Astrocyte (in vitro differentiated cells and primary cell): ENCODE measurements at regions not wholly inside any gene's neighbourhood (a gene's known extent, or its start where the extent isn't known, plus 50 kb on each side); places are given as distances from the start of the nearest gene placed in this dataset.

ENCODE experiments used
- DNase-seq: peaks from one replicate; pipeline ENCODE4 v3.0.0-alpha.2; 2010; ENCODE audit warnings: low read depth
- FAIRE-seq: peaks from 2 replicates; lab custom pipeline; 2011; peaks lifted over from hg19 to GRCh38; lab: Jason Lieb, UNC
- H2AFZ ChIP-seq: 2 replicates; pipeline ENCODE4 v1.6.0; 2012; ENCODE audit warnings: low read depth, low read length, inconsistent platforms
- H3K27ac ChIP-seq: 2 replicates; pipeline ENCODE4 v1.5.1; 2011; ENCODE audit warnings: low read depth, low read length, inconsistent platforms
- H3K27me3 ChIP-seq: 2 replicates; pipeline ENCODE4 v1.6.0; 2011; ENCODE audit warnings: low read length, inconsistent platforms; ENCODE audit not compliant: insufficient read depth
- H3K36me3 ChIP-seq: 2 replicates; pipeline ENCODE4 v1.5.1; 2011; ENCODE audit warnings: low read length, inconsistent platforms; ENCODE audit not compliant: insufficient read depth
- H3K4me1 ChIP-seq: 2 replicates; pipeline ENCODE4 v1.5.1; 2011; ENCODE audit warnings: low read length, inconsistent platforms; ENCODE audit not compliant: insufficient read depth
- H3K4me2 ChIP-seq: 2 replicates; pipeline ENCODE4 v1.6.0; 2012; ENCODE audit warnings: low read length, inconsistent platforms
- H3K4me3 ChIP-seq: 2 replicates; pipeline ENCODE4 v1.5.1; 2011; ENCODE audit warnings: low read depth, mild to moderate bottlenecking, low read length, inconsistent platforms; ENCODE audit not compliant: insufficient read depth
- H3K79me2 ChIP-seq: 2 replicates; pipeline ENCODE4 v1.6.0; 2012; ENCODE audit warnings: mild to moderate bottlenecking, low read length, inconsistent platforms; ENCODE audit not compliant: insufficient read depth
- H3K9ac ChIP-seq: 2 replicates; pipeline ENCODE4 v1.6.0; 2012; ENCODE audit warnings: mild to moderate bottlenecking, low read length, inconsistent platforms
- H3K9me3 ChIP-seq: 2 replicates; pipeline ENCODE4 v1.5.1; 2012; ENCODE audit warnings: low read depth, mild to moderate bottlenecking, low read length, inconsistent platforms; ENCODE audit not compliant: insufficient read depth
- H4K20me1 ChIP-seq: 2 replicates; pipeline ENCODE4 v1.6.0; 2012; ENCODE audit warnings: low read length, inconsistent platforms; ENCODE audit not compliant: insufficient read depth
- H3K27ac Mint-ChIP-seq: one replicate; pipeline ENCODE4 v1.8.0; 2021; ENCODE audit warnings: mild to moderate bottlenecking, mixed read lengths; ENCODE audit not compliant: unreplicated experiment
- H3K27me3 Mint-ChIP-seq: one replicate; pipeline ENCODE4 v1.8.0; 2021; ENCODE audit warnings: low read depth, mixed read lengths; ENCODE audit not compliant: unreplicated experiment
- H3K36me3 Mint-ChIP-seq: one replicate; pipeline ENCODE4 v1.8.0; 2021; ENCODE audit warnings: low read depth, mixed read lengths; ENCODE audit not compliant: unreplicated experiment
- H3K4me1 Mint-ChIP-seq: one replicate; pipeline ENCODE4 v1.8.0; 2021; ENCODE audit warnings: low read depth, mixed read lengths; ENCODE audit not compliant: unreplicated experiment
- H3K4me3 Mint-ChIP-seq: one replicate; pipeline ENCODE4 v1.8.0; 2021; ENCODE audit warnings: mild to moderate bottlenecking, moderate library complexity, mixed read lengths; ENCODE audit not compliant: unreplicated experiment
- H3K9me3 Mint-ChIP-seq: one replicate; pipeline ENCODE4 v1.8.0; 2021; ENCODE audit warnings: mild to moderate bottlenecking, mixed read lengths; ENCODE audit not compliant: unreplicated experiment
- CTCF ChIP-seq: IDR thresholded peaks from 2 replicates; pipeline ENCODE4 v1.5.1; 2011; ENCODE audit warnings: low read depth, mild to moderate bottlenecking, inconsistent platforms, low read length, moderate library complexity; ENCODE audit not compliant: insufficient read depth
- EZH2 ChIP-seq: IDR thresholded peaks from 2 replicates; pipeline ENCODE4 v1.6.1; 2012; ENCODE audit warnings: mild to moderate bottlenecking, low read length, inconsistent platforms; ENCODE audit not compliant: insufficient read depth

GRCh38 chr3:194058753-194059152, 77.2 kb upstream of the HES1 start:
- no peak overlapping the region for H3K9ac ChIP-seq
- no peak overlapping the region for H3K27ac Mint-ChIP-seq

GRCh38 chr3:194061421-194062030, 74.4 kb upstream of the HES1 start:
- H3K36me3 ChIP-seq = no peaks in the 10 kb centered on the region
- H3K4me1 ChIP-seq = peaks cover 4% of the 10 kb centered on the region
- no peaks in the 10 kb centered on the region for H3K9me3 ChIP-seq
- no peak overlapping the region for H3K4me3 ChIP-seq
- TF ChIP-seq EZH2 = no peak
- TF ChIP-seq CTCF = no peak
- H3K27ac ChIP-seq = no peak overlapping the region
- DNase-seq (peak; percentile 62), FAIRE-seq (no peak)
- peaks cover 3% of the 10 kb centered on the region for H3K36me3 Mint-ChIP-seq
- no peak overlapping the region for H3K27ac Mint-ChIP-seq
- H3K9me3 Mint-ChIP-seq = peaks cover 11% of the 10 kb centered on the region
- H3K4me3 Mint-ChIP-seq = no peak overlapping the region
- H3K27me3 Mint-ChIP-seq = peaks cover 76% of the 10 kb centered on the region
- H3K4me2 ChIP-seq = no peak overlapping the region
- peaks cover 5% of the 10 kb centered on the region for H3K4me1 Mint-ChIP-seq
- no peak overlapping the region for H3K9ac ChIP-seq
- H3K27me3 ChIP-seq = peaks cover 15% of the 10 kb centered on the region
- no peaks in the 10 kb centered on the region for H3K79me2 ChIP-seq
- no peaks in the 10 kb centered on the region for H4K20me1 ChIP-seq
- no peak overlapping the region for H2AFZ ChIP-seq

More at GRCh38 chr3:194058753-194059152, 77.2 kb upstream of the HES1 start:
- no peak for TF ChIP-seq CTCF
- H2AFZ ChIP-seq = no peak overlapping the region
- no peak for DNase-seq
- no peaks in the 10 kb centered on the region for H3K9me3 Mint-ChIP-seq
- H3K9me3 ChIP-seq = no peaks in the 10 kb centered on the region
- H3K4me1 Mint-ChIP-seq = peaks cover 5% of the 10 kb centered on the region
- no peaks in the 10 kb centered on the region for H4K20me1 ChIP-seq
- H3K4me1 ChIP-seq = peaks cover 4% of the 10 kb centered on the region
- FAIRE-seq = no peak
- H3K27ac ChIP-seq = no peak overlapping the region
- H3K36me3 Mint-ChIP-seq = no peaks in the 10 kb centered on the region
- peak overlapping the region; percentile 79 for H3K4me2 ChIP-seq
- H3K4me3 Mint-ChIP-seq = no peak overlapping the region
- H3K4me3 ChIP-seq = no peak overlapping the region
- H3K27me3 Mint-ChIP-seq = peaks cover 70% of the 10 kb centered on the region
- H3K36me3 ChIP-seq = no peaks in the 10 kb centered on the region
- H3K79me2 ChIP-seq = no peaks in the 10 kb centered on the region
- peaks cover 6% of the 10 kb centered on the region for H3K27me3 ChIP-seq

- H3K27me3 Mint-ChIP-seq = peaks cover 75% of the 10 kb centered on the region
- Histone ChIP-seq H3K4me2 (no peak overlapping the region), H3K4me3 (no peak overlapping the region), H3K9ac (no peak overlapping the region), H3K9me3 (no peaks in the 10 kb centered on the region), H4K20me1 (no peaks in the 10 kb centered on the region), H3K4me1 (peaks cover 1% of the 10 kb centered on the region), H3K27me3 (peaks cover 15% of the 10 kb centered on the region), H3K79me2 (no peaks in the 10 kb centered on the region), H2AFZ (no peak overlapping the region), H3K27ac (no peak overlapping the region), H3K36me3 (no peaks in the 10 kb centered on the region)
- no peak overlapping the region for H3K4me3 Mint-ChIP-seq
- peaks cover under 1% of the 10 kb centered on the region for H3K4me1 Mint-ChIP-seq
- peaks cover 3% of the 10 kb centered on the region for H3K36me3 Mint-ChIP-seq
- DNase-seq = peak; percentile 38
- H3K27ac Mint-ChIP-seq = no peak overlapping the region
- FAIRE-seq = no peak
- H3K9me3 Mint-ChIP-seq = peaks cover 23% of the 10 kb centered on the region
- TF ChIP-seq CTCF (no peak), EZH2 (no peak)
These were observed 73.1 kb upstream of the HES1 start for GRCh38 chr3:194062830-194063229.
